ENCODE measurements at regions not wholly inside any gene's neighbourhood (a gene's known extent, or its start where the extent isn't known, plus 50 kb on each side); places are given as distances from the start of the nearest gene placed in this dataset.
A peak's percentile ranks its signal among the peaks of the same experiment; 100 is the strongest.

DNA sequence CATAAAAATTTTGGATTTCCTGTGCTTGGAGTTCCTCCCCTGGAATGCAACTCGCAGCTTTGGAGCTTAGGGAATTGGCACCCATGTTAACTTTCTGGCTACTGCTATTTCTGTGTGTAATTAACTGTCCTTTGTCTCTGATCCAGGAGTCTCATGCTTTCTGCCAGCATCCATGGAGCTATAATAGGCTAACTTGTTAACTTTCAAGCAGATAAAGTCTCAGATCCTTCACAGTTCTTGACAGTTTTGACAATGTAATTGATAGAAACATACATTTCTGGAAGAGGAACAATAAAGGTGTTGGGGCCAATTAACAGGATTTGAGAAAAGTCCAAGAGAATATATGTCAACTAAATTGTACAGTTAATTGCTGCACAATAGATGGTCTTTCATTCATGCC lies 290.2 kb upstream of the PRDM9 start:
- H3K36me3 ChIP-seq (ENCODE audit: insufficient read depth, insufficient read length, low read length): no peaks in the 10 kb centered on the region
- no peak overlapping the region for H3K9ac ChIP-seq (ENCODE audit: insufficient read length, low read depth)
- TF ChIP-seq ZNF274 (IDR thresholded peaks at IDR 0.05; ENCODE audit: low read depth, low read length) (no peak), YY1 (IDR thresholded peaks at IDR 0.05; ENCODE audit: insufficient read depth, insufficient read length) (no peak), SUZ12 (IDR thresholded peaks at IDR 0.05; ENCODE audit: extremely low read depth, insufficient read depth, insufficient read length) (no peak)
- no peak overlapping the region for H3K4me3 ChIP-seq (ENCODE audit: insufficient read length, low read depth)
- H3K27me3 ChIP-seq (ENCODE audit: insufficient read depth, insufficient read length): no peaks in the 10 kb centered on the region
- DNase-seq (ENCODE audit: low read depth, low spot score): no peak
- no peaks in the 10 kb centered on the region for H3K4me1 ChIP-seq (ENCODE audit: insufficient read depth, insufficient read length)
- H3K9me3 ChIP-seq (ENCODE audit: insufficient read depth, low read length): no peaks in the 10 kb centered on the region

DNA sequence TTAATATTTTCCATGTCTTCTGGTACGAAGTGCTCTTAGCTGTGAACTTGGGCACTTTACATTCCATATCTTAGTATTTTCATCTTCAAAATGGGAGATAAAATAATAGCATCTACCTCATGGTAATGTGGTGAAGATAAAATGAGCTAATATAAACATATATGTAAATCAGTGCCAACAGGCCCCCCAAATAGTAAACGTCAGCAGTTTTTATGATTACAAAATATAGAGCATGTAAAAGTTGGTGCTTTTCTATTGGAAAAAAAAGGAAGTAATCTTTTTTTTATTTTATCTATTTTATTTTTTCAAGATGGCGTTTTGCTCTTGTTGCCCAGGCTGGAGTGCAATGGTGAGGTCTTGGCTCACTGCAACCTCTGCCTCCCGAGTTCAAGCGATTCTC lies 291.1 kb upstream of the PRDM9 start:
- no peaks in the 10 kb centered on the region for H3K36me3 ChIP-seq (ENCODE audit: insufficient read depth, insufficient read length, low read length)
- TF ChIP-seq SUZ12 (IDR thresholded peaks at IDR 0.05; ENCODE audit: extremely low read depth, insufficient read depth, insufficient read length): no peak
- no peak for TF ChIP-seq ZNF274 (IDR thresholded peaks at IDR 0.05; ENCODE audit: low read depth, low read length)
- TF ChIP-seq YY1 (IDR thresholded peaks at IDR 0.05; ENCODE audit: insufficient read depth, insufficient read length): no peak
- DNase-seq (ENCODE audit: low read depth, low spot score): no peak
- H3K27me3 ChIP-seq (ENCODE audit: insufficient read depth, insufficient read length): no peaks in the 10 kb centered on the region
- no peaks in the 10 kb centered on the region for H3K9me3 ChIP-seq (ENCODE audit: insufficient read depth, low read length)
- H3K9ac ChIP-seq (ENCODE audit: insufficient read length, low read depth): no peak overlapping the region
- H3K4me1 ChIP-seq (ENCODE audit: insufficient read depth, insufficient read length): no peaks in the 10 kb centered on the region
- H3K4me3 ChIP-seq (ENCODE audit: insufficient read length, low read depth): no peak overlapping the region

DNA sequence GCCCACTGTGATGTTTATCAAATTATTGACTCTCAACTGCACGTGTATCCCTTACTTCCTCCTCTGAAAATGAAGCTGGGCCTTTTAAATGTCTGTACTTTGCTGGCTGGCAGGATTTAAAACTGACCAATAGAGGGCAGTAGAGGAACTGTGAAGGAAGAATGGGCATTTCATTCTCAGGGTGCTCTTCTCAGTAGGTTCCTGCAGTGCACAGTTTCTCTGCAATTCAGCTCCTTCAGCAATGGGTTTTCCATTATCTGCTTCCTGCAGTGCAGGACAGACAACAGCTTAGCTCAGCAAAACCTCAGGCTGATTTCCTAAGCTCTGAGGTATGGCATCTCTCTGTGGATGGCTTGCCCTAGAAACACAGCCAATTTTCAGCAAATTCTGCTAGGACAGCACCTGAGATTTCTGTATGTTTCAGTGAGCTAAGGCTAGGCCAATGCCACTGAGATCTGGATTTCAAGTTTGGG lies 298.4 kb upstream of the PRDM9 start:
- Histone ChIP-seq H3K27me3 (ENCODE audit: insufficient read depth, insufficient read length) (no peaks in the 10 kb centered on the region), H3K9me3 (ENCODE audit: insufficient read depth, low read length) (no peaks in the 10 kb centered on the region), H3K9ac (ENCODE audit: insufficient read length, low read depth) (no peak overlapping the region), H3K4me1 (ENCODE audit: insufficient read depth, insufficient read length) (no peaks in the 10 kb centered on the region), H3K4me3 (ENCODE audit: insufficient read length, low read depth) (no peak overlapping the region), H3K36me3 (ENCODE audit: insufficient read depth, insufficient read length, low read length) (no peaks in the 10 kb centered on the region)
- TF ChIP-seq SUZ12 (IDR thresholded peaks at IDR 0.05; ENCODE audit: extremely low read depth, insufficient read depth, insufficient read length): no peak
- TF ChIP-seq ZNF274 (IDR thresholded peaks at IDR 0.05; ENCODE audit: low read depth, low read length): no peak
- TF ChIP-seq YY1 (IDR thresholded peaks at IDR 0.05; ENCODE audit: insufficient read depth, insufficient read length): no peak
- DNase-seq (ENCODE audit: low read depth, low spot score): peak; percentile 43

DNA sequence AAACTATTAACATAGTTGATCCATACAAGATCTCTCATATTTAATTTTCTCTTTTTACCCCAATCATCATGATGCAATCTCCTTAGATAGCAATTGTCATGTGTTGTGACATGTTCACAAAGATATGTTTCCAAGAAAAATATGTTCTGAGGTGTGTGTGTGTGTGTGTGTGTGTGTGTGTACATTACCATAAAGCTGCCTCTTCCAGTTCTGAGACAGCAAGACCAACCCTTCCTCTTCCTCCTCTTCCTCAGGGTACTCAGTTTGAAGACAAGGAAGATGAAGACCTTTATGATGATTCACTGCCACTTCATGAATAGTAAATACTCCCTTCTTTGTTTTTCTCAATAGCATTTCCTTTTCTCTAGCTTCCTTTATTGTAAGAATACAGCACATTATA lies 303.3 kb upstream of the PRDM9 start:
- no peak for DNase-seq (ENCODE audit: low read depth, low spot score)
- no peaks in the 10 kb centered on the region for H3K36me3 ChIP-seq (ENCODE audit: insufficient read depth, insufficient read length, low read length)
- H3K9me3 ChIP-seq (ENCODE audit: insufficient read depth, low read length): no peaks in the 10 kb centered on the region
- H3K27me3 ChIP-seq (ENCODE audit: insufficient read depth, insufficient read length): no peaks in the 10 kb centered on the region
- H3K9ac ChIP-seq (ENCODE audit: insufficient read length, low read depth): no peak overlapping the region
- TF ChIP-seq SUZ12 (IDR thresholded peaks at IDR 0.05; ENCODE audit: extremely low read depth, insufficient read depth, insufficient read length) (no peak), YY1 (IDR thresholded peaks at IDR 0.05; ENCODE audit: insufficient read depth, insufficient read length) (no peak), ZNF274 (IDR thresholded peaks at IDR 0.05; ENCODE audit: low read depth, low read length) (no peak)
- H3K4me1 ChIP-seq (ENCODE audit: insufficient read depth, insufficient read length): no peaks in the 10 kb centered on the region
- no peak overlapping the region for H3K4me3 ChIP-seq (ENCODE audit: insufficient read length, low read depth)

DNA sequence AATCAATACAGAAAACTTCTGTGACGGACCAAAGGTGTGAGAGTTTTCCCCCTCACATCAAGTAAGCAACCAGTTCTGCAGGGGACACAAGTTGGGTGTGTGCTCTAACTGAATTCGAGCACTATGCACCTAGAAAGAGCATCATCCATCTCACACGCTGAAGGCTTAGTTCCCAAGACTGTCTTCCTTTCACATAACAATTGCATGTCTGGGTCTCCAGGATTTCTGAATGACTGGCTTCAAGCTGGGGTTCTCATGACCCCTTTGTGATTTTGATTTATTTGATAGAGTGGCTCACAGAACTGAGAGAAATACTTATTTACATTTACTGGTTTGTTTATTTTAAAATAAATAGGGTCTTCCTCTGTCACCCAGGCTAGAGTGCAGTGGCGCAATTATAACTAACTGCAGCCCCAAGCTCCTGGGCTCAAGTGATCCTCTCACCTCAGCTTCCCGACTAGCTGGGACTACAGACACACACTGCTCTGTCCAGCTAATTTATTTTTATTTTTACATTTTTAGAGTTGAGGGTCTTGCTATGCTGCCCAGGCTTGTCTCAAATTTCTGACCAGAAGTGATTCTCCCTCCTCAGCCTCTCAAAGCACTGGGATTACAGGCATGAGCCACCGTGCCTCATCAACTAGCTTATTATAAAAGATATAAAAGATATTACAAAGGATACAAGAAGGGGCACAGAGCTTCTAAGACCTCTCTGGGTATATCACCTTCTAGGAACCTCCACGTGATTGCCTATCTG lies 316.7 kb upstream of the CDH12 start:
- Histone ChIP-seq H3K9ac (ENCODE audit: insufficient read length, low read depth) (no peak overlapping the region), H3K4me3 (ENCODE audit: insufficient read length, low read depth) (no peak overlapping the region), H3K9me3 (ENCODE audit: insufficient read depth, low read length) (no peaks in the 10 kb centered on the region), H3K36me3 (ENCODE audit: insufficient read depth, insufficient read length, low read length) (no peaks in the 10 kb centered on the region), H3K4me1 (ENCODE audit: insufficient read depth, insufficient read length) (no peaks in the 10 kb centered on the region), H3K27me3 (ENCODE audit: insufficient read depth, insufficient read length) (no peaks in the 10 kb centered on the region)
- DNase-seq (ENCODE audit: low read depth, low spot score): peak; percentile 46
- TF ChIP-seq ZNF274 (IDR thresholded peaks at IDR 0.05; ENCODE audit: low read depth, low read length) (no peak), SUZ12 (IDR thresholded peaks at IDR 0.05; ENCODE audit: extremely low read depth, insufficient read depth, insufficient read length) (no peak)

- Histone ChIP-seq H3K36me3 (ENCODE audit: insufficient read depth, insufficient read length, low read length) (no peaks in the 10 kb centered on the region), H3K4me3 (ENCODE audit: insufficient read length, low read depth) (no peak overlapping the region), H3K4me1 (ENCODE audit: insufficient read depth, insufficient read length) (no peaks in the 10 kb centered on the region), H3K9me3 (ENCODE audit: insufficient read depth, low read length) (no peaks in the 10 kb centered on the region), H3K27me3 (ENCODE audit: insufficient read depth, insufficient read length) (no peaks in the 10 kb centered on the region), H3K9ac (ENCODE audit: insufficient read length, low read depth) (no peak overlapping the region)
- no peak for DNase-seq (ENCODE audit: low read depth, low spot score)
- no peak for TF ChIP-seq ZNF274 (IDR thresholded peaks at IDR 0.05; ENCODE audit: low read depth, low read length)
- no peak for TF ChIP-seq YY1 (IDR thresholded peaks at IDR 0.05; ENCODE audit: insufficient read depth, insufficient read length)
- TF ChIP-seq SUZ12 (IDR thresholded peaks at IDR 0.05; ENCODE audit: extremely low read depth, insufficient read depth, insufficient read length): no peak
These were observed 311.8 kb upstream of the CDH12 start for GRCh38 chr5:23164971-23165370.

GRCh38 chr5:23158179-23158578 lies 305.0 kb upstream of the CDH12 start:
- no peaks in the 10 kb centered on the region for H3K27me3 ChIP-seq (ENCODE audit: insufficient read depth, insufficient read length)
- H3K4me3 ChIP-seq (ENCODE audit: insufficient read length, low read depth): no peak overlapping the region
- no peak for DNase-seq (ENCODE audit: low read depth, low spot score)
- no peak overlapping the region for H3K9ac ChIP-seq (ENCODE audit: insufficient read length, low read depth)
- TF ChIP-seq SUZ12 (IDR thresholded peaks at IDR 0.05; ENCODE audit: extremely low read depth, insufficient read depth, insufficient read length) (no peak), ZNF274 (IDR thresholded peaks at IDR 0.05; ENCODE audit: low read depth, low read length) (no peak), YY1 (IDR thresholded peaks at IDR 0.05; ENCODE audit: insufficient read depth, insufficient read length) (no peak)
- H3K4me1 ChIP-seq (ENCODE audit: insufficient read depth, insufficient read length): no peaks in the 10 kb centered on the region
- no peaks in the 10 kb centered on the region for H3K9me3 ChIP-seq (ENCODE audit: insufficient read depth, low read length)
- H3K36me3 ChIP-seq (ENCODE audit: insufficient read depth, insufficient read length, low read length): no peaks in the 10 kb centered on the region

Data from NT2/D1 (cell line).